K562 (cell line): ENCODE measurements at regions not wholly inside any gene's neighbourhood (a gene's known extent, or its start where the extent isn't known, plus 50 kb on each side); places are given as distances from the start of the nearest gene placed in this dataset.

Source experiments
- ATAC-seq: fragments of 200-7000 bp; cut with Tn5 transposase; 3 replicates; pipeline ENCODE4 v1.9.1; 2020; ENCODE audit warnings: moderate library complexity
- BruUV-seq: library from RNA; stranded (reverse); fragments of 400-500 nt; replicated peaks from 2 replicates; lab custom pipeline; 2021; lab: Mats Ljungman, UMichigan
- CTCF ChIA-PET: fragments of 300-600 bp; formaldehyde crosslinking; extraction: SDS; loops from one replicate; lab custom pipeline; 2021; ENCODE audit warnings: low intra/inter-chr PET ratio; lab: Yijun Ruan, JAX
- POLR2A ChIA-PET: fragments of 300-600, 350-650 bp; sonication (Branson Sonifier 250); formaldehyde crosslinking; extraction: SDS; loops from one replicate; lab custom pipeline; 2021; ENCODE audit warnings: antibody characterized with exemption, inconsistent platforms; lab: Yijun Ruan, JAX
- DNase-seq, 4 experiments: peaks; one replicate each; pipeline versions ENCODE4 v3.0.0 to v3.0.0-alpha.2; 2011 to 2018; ENCODE audit warnings: low spot score in 3 of 4, mixed read lengths in 3 of 4; ENCODE audit errors: extremely low read depth in 1 of 4
- FAIRE-seq: peaks from 2 replicates; lab custom pipeline; 2011; peaks lifted over from hg19 to GRCh38; lab: Jason Lieb, UNC
- H2AFZ ChIP-seq: 2 replicates; pipeline ENCODE4 v1.6.0; 2011; ENCODE audit warnings: low read depth, low read length, control low read depth, inconsistent platforms
- H3K27ac ChIP-seq: fragments of 200-600 bp; 3 replicates; pipeline ENCODE4 v1.8.0; 2011; ENCODE audit warnings: low read depth, mild to moderate bottlenecking, control low read depth, inconsistent platforms, low read length, moderate library complexity, mixed read lengths; ENCODE audit errors: extremely low read depth
- H3K27me3 ChIP-seq, 2 experiments: fragments of 300-600 bp in 1 of 2; 2 replicates in 1 of 2; 3 replicates in 1 of 2; pipeline versions ENCODE4 v1.6.0 to v1.8.0; 2011; ENCODE audit warnings: inconsistent platforms in 2 of 2, low read length in 2 of 2, mild to moderate bottlenecking in 1 of 2, mixed read lengths in 1 of 2, moderate library complexity in 1 of 2; ENCODE audit not compliant: control insufficient read depth in 2 of 2, insufficient read depth in 2 of 2
- H3K36me3 ChIP-seq: fragments of 300-600 bp; 3 replicates; pipeline ENCODE4 v1.8.0; 2011; ENCODE audit warnings: mild to moderate bottlenecking, low read length, inconsistent platforms; ENCODE audit not compliant: control insufficient read depth, insufficient read depth
- H3K4me1 ChIP-seq, 2 experiments: fragments of 200-600 bp in 1 of 2; replicated peaks in 1 of 2; 2 replicates in 1 of 2; 3 replicates in 1 of 2; pipeline versions ENCODE4 v1.5.1 to v1.8.0; 2011; ENCODE audit warnings: inconsistent platforms in 2 of 2, low read length in 2 of 2, mild to moderate bottlenecking in 1 of 2, mixed read lengths in 1 of 2, moderate library complexity in 1 of 2; ENCODE audit not compliant: control insufficient read depth in 2 of 2, insufficient read depth in 2 of 2
- H3K4me2 ChIP-seq: 2 replicates; pipeline ENCODE4 v1.6.1; 2011; ENCODE audit warnings: low read length, control low read depth, inconsistent platforms, mixed read lengths; ENCODE audit not compliant: insufficient read depth
- H3K4me3 ChIP-seq: fragments of 200-600 bp; sonication (generic), shearing (Covaris generic); 2 replicates; pipeline ENCODE4 v1.5.1; 2016; ENCODE audit warnings: control low read depth, inconsistent platforms
- H3K79me2 ChIP-seq: fragments of 200-600 bp; 3 replicates; pipeline ENCODE4 v1.8.0; 2011; ENCODE audit warnings: low read length, inconsistent platforms; ENCODE audit not compliant: control insufficient read depth, insufficient read depth
- H3K9ac ChIP-seq, 2 experiments: 2 replicates each; pipeline versions ENCODE4 v1.6.0 to v1.6.1; 2011; ENCODE audit warnings: low read depth in 2 of 2, low read length in 2 of 2, control low read depth in 1 of 2, inconsistent platforms in 1 of 2, mild to moderate bottlenecking in 1 of 2, mixed read lengths in 1 of 2; ENCODE audit not compliant: insufficient read depth in 1 of 2
- H3K9me1 ChIP-seq: one replicate; pipeline ENCODE4 v1.6.0; 2011; ENCODE audit warnings: inconsistent platforms, mild to moderate bottlenecking, low read length, moderate library complexity; ENCODE audit not compliant: control insufficient read depth, insufficient read depth
- H3K9me3 ChIP-seq: replicated peaks from 2 replicates; pipeline ENCODE4 v1.5.1; 2011; ENCODE audit warnings: low read depth, low read length, inconsistent platforms; ENCODE audit not compliant: control insufficient read depth, insufficient read depth
- H4K20me1 ChIP-seq: replicated peaks from 2 replicates; pipeline ENCODE4 v1.6.1; 2011; ENCODE audit warnings: low read length, inconsistent platforms, mixed read lengths; ENCODE audit not compliant: control insufficient read depth, insufficient read depth
- CCAR2 ChIP-seq: fragments of 200-400 bp; formaldehyde crosslinking; IDR thresholded peaks from 2 replicates; pipeline ENCODE4 v1.6.1; 2017; ENCODE audit warnings: mild to moderate bottlenecking, low read depth, low read length
- NCOR1 ChIP-seq: fragments of 450-650 bp; IDR thresholded peaks from 2 replicates; pipeline ENCODE4 v1.6.1; 2016; ENCODE audit warnings: mild to moderate bottlenecking, moderate library complexity
- PTRF ChIP-seq: fragments of 450-650 bp; IDR thresholded peaks from 2 replicates; pipeline ENCODE4 v1.6.1; 2016; ENCODE audit warnings: mild to moderate bottlenecking, missing genetic modification characterization, missing compliant biosample characterization
- SETDB1 ChIP-seq: IDR thresholded peaks from one replicate; pipeline ENCODE4 v1.6.1; 2012; ENCODE audit warnings: low read length, control low read depth, inconsistent platforms
- USF2 ChIP-seq: sonication (generic); formaldehyde crosslinking; IDR thresholded peaks from 2 replicates; pipeline ENCODE4 v1.5.0; 2020; ENCODE audit warnings: missing genetic modification reagents
- WGBS: fragments of 100-300 bp; shearing (Covaris generic); methylation state at CpG from one replicate; pipeline ENCODE4 v1.1.6; 2016; ENCODE audit warnings: low coverage, mixed read lengths; ENCODE audit not compliant: insufficient coverage; ENCODE audit errors: missing lambda C conversion rate; 5-methylcytosine and 5-hydroxymethylcytosine counted together
- in situ Hi-C: fragments of 300-500 bp; cut with MboI; formaldehyde crosslinking; loops from 4 replicates; pipeline ENCODE4 v1.15.0; 2018; ENCODE audit warnings: inconsistent platforms, mixed read lengths
- intact Hi-C: fragments of 100-400 bp; cut with micrococcal nuclease; formaldehyde crosslinking; loops from 2 replicates; pipeline ENCODE4 v1.14.2; 2022
- TF ChIP-seq, protein P1 (sequence below): fragments of 200-600 bp; sonication (generic); IDR thresholded peaks from one replicate; pipeline ENCODE4 v1.6.1; 2012; ENCODE audit warnings: mild to moderate bottlenecking, low read depth, low read length, inconsistent platforms

DNA sequence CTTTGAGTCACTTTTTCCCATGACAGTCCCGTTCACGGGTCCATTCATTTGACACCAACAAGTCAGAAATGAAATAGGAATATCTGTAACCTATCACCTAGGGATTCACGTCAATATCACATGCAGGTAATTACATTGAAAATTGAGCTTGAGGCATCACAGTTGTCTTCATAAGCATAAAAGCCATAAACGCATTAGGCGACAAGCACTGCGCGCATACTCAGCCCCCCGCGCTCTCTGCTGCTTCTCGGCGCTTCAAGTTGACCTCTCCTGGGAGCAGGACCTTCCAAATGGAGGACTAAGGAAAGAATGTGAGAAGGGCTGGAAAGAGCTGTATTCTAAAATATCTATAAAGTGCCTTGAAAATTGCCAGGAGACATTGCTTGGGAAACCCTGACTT lies 130.5 kb upstream of the TNS3 start:
- DNase-seq (no peak), ATAC-seq (no peak), FAIRE-seq (no peak)
- Histone ChIP-seq H3K79me2 (no peaks in the 10 kb centered on the region), H3K4me2 (no peak overlapping the region), H3K9me3 (no peaks in the 10 kb centered on the region), H3K4me3 (no peak overlapping the region), H3K27ac (no peak overlapping the region), H3K9me1 (no peaks in the 10 kb centered on the region), H4K20me1 (no peaks in the 10 kb centered on the region; the same call in 1 of the 2 replicates), H3K4me1 (no peaks in the 10 kb centered on the region), H3K27me3 (peaks cover 5 to 26% of the 10 kb centered on the region in 2 experiments; a peak in 4 of 5 replicates), H2AFZ (no peak overlapping the region), H3K9ac (no peak overlapping the region), H3K36me3 (no peaks in the 10 kb centered on the region)
- in situ Hi-C loops: no loop called here
- WGBS: 35% methylated on average over 11 of the region's 11 CpGs
- CTCF ChIA-PET: no interaction called here
- intact Hi-C loops: no loop called here
- no TSS peak for BruUV-seq
- POLR2A ChIA-PET: interaction anchor here (0.6 kb wide), 1 partner anchor 15 kb away, joined by 3 read pairs; no protein-coding TSS in a partner anchor
- TF ChIP-seq USF2: no peak
- no peak for TF ChIP-seq PTRF (tag)
- no peak for TF ChIP-seq CCAR2
- TF ChIP-seq NCOR1: no peak
- TF ChIP-seq, protein P1, sequence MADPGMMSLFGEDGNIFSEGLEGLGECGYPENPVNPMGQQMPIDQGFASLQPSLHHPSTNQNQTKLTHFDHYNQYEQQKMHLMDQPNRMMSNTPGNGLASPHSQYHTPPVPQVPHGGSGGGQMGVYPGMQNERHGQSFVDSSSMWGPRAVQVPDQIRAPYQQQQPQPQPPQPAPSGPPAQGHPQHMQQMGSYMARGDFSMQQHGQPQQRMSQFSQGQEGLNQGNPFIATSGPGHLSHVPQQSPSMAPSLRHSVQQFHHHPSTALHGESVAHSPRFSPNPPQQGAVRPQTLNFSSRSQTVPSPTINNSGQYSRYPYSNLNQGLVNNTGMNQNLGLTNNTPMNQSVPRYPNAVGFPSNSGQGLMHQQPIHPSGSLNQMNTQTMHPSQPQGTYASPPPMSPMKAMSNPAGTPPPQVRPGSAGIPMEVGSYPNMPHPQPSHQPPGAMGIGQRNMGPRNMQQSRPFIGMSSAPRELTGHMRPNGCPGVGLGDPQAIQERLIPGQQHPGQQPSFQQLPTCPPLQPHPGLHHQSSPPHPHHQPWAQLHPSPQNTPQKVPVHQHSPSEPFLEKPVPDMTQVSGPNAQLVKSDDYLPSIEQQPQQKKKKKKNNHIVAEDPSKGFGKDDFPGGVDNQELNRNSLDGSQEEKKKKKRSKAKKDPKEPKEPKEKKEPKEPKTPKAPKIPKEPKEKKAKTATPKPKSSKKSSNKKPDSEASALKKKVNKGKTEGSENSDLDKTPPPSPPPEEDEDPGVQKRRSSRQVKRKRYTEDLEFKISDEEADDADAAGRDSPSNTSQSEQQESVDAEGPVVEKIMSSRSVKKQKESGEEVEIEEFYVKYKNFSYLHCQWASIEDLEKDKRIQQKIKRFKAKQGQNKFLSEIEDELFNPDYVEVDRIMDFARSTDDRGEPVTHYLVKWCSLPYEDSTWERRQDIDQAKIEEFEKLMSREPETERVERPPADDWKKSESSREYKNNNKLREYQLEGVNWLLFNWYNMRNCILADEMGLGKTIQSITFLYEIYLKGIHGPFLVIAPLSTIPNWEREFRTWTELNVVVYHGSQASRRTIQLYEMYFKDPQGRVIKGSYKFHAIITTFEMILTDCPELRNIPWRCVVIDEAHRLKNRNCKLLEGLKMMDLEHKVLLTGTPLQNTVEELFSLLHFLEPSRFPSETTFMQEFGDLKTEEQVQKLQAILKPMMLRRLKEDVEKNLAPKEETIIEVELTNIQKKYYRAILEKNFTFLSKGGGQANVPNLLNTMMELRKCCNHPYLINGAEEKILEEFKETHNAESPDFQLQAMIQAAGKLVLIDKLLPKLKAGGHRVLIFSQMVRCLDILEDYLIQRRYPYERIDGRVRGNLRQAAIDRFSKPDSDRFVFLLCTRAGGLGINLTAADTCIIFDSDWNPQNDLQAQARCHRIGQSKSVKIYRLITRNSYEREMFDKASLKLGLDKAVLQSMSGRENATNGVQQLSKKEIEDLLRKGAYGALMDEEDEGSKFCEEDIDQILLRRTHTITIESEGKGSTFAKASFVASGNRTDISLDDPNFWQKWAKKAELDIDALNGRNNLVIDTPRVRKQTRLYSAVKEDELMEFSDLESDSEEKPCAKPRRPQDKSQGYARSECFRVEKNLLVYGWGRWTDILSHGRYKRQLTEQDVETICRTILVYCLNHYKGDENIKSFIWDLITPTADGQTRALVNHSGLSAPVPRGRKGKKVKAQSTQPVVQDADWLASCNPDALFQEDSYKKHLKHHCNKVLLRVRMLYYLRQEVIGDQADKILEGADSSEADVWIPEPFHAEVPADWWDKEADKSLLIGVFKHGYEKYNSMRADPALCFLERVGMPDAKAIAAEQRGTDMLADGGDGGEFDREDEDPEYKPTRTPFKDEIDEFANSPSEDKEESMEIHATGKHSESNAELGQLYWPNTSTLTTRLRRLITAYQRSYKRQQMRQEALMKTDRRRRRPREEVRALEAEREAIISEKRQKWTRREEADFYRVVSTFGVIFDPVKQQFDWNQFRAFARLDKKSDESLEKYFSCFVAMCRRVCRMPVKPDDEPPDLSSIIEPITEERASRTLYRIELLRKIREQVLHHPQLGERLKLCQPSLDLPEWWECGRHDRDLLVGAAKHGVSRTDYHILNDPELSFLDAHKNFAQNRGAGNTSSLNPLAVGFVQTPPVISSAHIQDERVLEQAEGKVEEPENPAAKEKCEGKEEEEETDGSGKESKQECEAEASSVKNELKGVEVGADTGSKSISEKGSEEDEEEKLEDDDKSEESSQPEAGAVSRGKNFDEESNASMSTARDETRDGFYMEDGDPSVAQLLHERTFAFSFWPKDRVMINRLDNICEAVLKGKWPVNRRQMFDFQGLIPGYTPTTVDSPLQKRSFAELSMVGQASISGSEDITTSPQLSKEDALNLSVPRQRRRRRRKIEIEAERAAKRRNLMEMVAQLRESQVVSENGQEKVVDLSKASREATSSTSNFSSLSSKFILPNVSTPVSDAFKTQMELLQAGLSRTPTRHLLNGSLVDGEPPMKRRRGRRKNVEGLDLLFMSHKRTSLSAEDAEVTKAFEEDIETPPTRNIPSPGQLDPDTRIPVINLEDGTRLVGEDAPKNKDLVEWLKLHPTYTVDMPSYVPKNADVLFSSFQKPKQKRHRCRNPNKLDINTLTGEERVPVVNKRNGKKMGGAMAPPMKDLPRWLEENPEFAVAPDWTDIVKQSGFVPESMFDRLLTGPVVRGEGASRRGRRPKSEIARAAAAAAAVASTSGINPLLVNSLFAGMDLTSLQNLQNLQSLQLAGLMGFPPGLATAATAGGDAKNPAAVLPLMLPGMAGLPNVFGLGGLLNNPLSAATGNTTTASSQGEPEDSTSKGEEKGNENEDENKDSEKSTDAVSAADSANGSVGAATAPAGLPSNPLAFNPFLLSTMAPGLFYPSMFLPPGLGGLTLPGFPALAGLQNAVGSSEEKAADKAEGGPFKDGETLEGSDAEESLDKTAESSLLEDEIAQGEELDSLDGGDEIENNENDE: no peak
- no peak for TF ChIP-seq SETDB1
